Stimulated activated naive B cell treated with anti-CD40 and anti-IgM and Interleukin-4, amounts not matched to agents 10 μg/mL and 1 μg/mL and 100 μg/mL, for 72 hours (primary cell): ENCODE measurements at regions not wholly inside any gene's neighbourhood (a gene's known extent, or its start where the extent isn't known, plus 50 kb on each side); places are given as distances from the start of the nearest gene placed in this dataset.

Experiments
- ATAC-seq, 2 donors: fragments of 150-1000 bp; cut with Tn5 transposase; replicated peaks; 2 replicates each; pipeline ENCODE4 v1.10.0; 2021; ENCODE audit warnings: moderate library complexity in 1 of 2
- DNase-seq: peaks from one replicate; pipeline ENCODE4 v3.0.0; 2021
- H3K27ac Mint-ChIP-seq: one replicate; pipeline ENCODE4 v1.8.0; 2022; ENCODE audit warnings: mild to moderate bottlenecking, mixed read lengths
- H3K27me3 Mint-ChIP-seq, 2 donors: one replicate each; pipeline ENCODE4 v1.8.0; 2022; ENCODE audit warnings: mixed read lengths in 2 of 2
- H3K36me3 Mint-ChIP-seq, 2 donors: one replicate each; pipeline ENCODE4 v1.8.0; 2022; ENCODE audit warnings: mixed read lengths in 2 of 2, mild to moderate bottlenecking in 1 of 2
- H3K4me1 Mint-ChIP-seq, 2 donors: one replicate each; pipeline ENCODE4 v1.8.0; 2022; ENCODE audit warnings: mixed read lengths in 2 of 2, mild to moderate bottlenecking in 1 of 2
- H3K4me3 Mint-ChIP-seq, 2 donors: one replicate each; pipeline ENCODE4 v1.8.0; 2022; ENCODE audit warnings: mild to moderate bottlenecking in 2 of 2, mixed read lengths in 2 of 2, moderate library complexity in 1 of 2
- H3K9me3 Mint-ChIP-seq, 2 donors: one replicate each; pipeline ENCODE4 v1.8.0; 2022; ENCODE audit warnings: mixed read lengths in 2 of 2, mild to moderate bottlenecking in 1 of 2

GRCh38 chr20:6954219-6954618, 186.7 kb downstream of the BMP2 start:
- H3K27me3 Mint-ChIP-seq = no peaks in the 10 kb centered on the region
- H3K36me3 Mint-ChIP-seq = no peaks in the 10 kb centered on the region
- peaks cover 0 to 3% of the 10 kb centered on the region in 2 donors for H3K9me3 Mint-ChIP-seq
- H3K4me1 Mint-ChIP-seq = no peaks in the 10 kb centered on the region
- no peak overlapping the region for H3K4me3 Mint-ChIP-seq
- ATAC-seq (no peak), DNase-seq (no peak)
- no peak overlapping the region for H3K27ac Mint-ChIP-seq

- Mint-ChIP-seq H3K27me3 (no peaks in the 10 kb centered on the region), H3K27ac (no peak overlapping the region), H3K36me3 (no peaks in the 10 kb centered on the region), H3K9me3 (peaks cover 0 to 4% of the 10 kb centered on the region in 2 donors), H3K4me3 (no peak overlapping the region), H3K4me1 (no peaks in the 10 kb centered on the region)
- DNase-seq (no peak), ATAC-seq (no peak)
Measured at GRCh38 chr20:6956056-6956455, 188.6 kb downstream of the BMP2 start.

- Mint-ChIP-seq H3K36me3 (no peaks in the 10 kb centered on the region), H3K4me1 (no peaks in the 10 kb centered on the region), H3K4me3 (no peak overlapping the region), H3K27me3 (no peaks in the 10 kb centered on the region), H3K9me3 (peaks cover 0 to 4% of the 10 kb centered on the region in 2 donors), H3K27ac (no peak overlapping the region)
- DNase-seq (no peak), ATAC-seq (no peak)
Measured at GRCh38 chr20:6956574-6956973, 189.1 kb downstream of the BMP2 start.

- H3K9me3 Mint-ChIP-seq = peaks cover 3 to 4% of the 10 kb centered on the region in 2 donors
- H3K27me3 Mint-ChIP-seq = no peaks in the 10 kb centered on the region
- ATAC-seq (no peak), DNase-seq (no peak)
- H3K27ac Mint-ChIP-seq = no peak overlapping the region
- H3K4me3 Mint-ChIP-seq = no peak overlapping the region
- no peaks in the 10 kb centered on the region for H3K36me3 Mint-ChIP-seq
- H3K4me1 Mint-ChIP-seq = no peaks in the 10 kb centered on the region
Measured at GRCh38 chr20:6959900-6960312, 192.4 kb downstream of the BMP2 start.

- Mint-ChIP-seq H3K27me3 (no peaks in the 10 kb centered on the region), H3K4me3 (no peak overlapping the region), H3K4me1 (no peaks in the 10 kb centered on the region), H3K27ac (no peak overlapping the region), H3K36me3 (peaks cover 0 to 1% of the 10 kb centered on the region in 2 donors), H3K9me3 (peaks cover 6 to 11% of the 10 kb centered on the region in 2 donors)
- DNase-seq (no peak), ATAC-seq (no peak)
Measured at GRCh38 chr20:6966721-6967120, 199.2 kb downstream of the BMP2 start.

- Mint-ChIP-seq H3K4me3 (no peak overlapping the region), H3K36me3 (peaks cover 0 to 1% of the 10 kb centered on the region in 2 donors), H3K9me3 (peaks cover 0 to 7% of the 10 kb centered on the region in 2 donors), H3K4me1 (no peaks in the 10 kb centered on the region), H3K27me3 (no peaks in the 10 kb centered on the region), H3K27ac (no peak overlapping the region)
- no peak for ATAC-seq
- no peak for DNase-seq
Measured at GRCh38 chr20:6974838-6975237, 207.4 kb downstream of the BMP2 start.

- Mint-ChIP-seq H3K4me3 (no peak overlapping the region), H3K36me3 (peaks cover 0 to 1% of the 10 kb centered on the region in 2 donors), H3K27me3 (no peaks in the 10 kb centered on the region), H3K27ac (no peak overlapping the region), H3K9me3 (peaks cover 0 to 7% of the 10 kb centered on the region in 2 donors), H3K4me1 (no peaks in the 10 kb centered on the region)
- no peak for ATAC-seq
- DNase-seq = no peak
Measured at GRCh38 chr20:6975311-6975710, 207.8 kb downstream of the BMP2 start.

- peak; percentile 18 to 23 for ATAC-seq
- Mint-ChIP-seq H3K9me3 (peaks cover 0 to 6% of the 10 kb centered on the region in 2 donors), H3K4me3 (no peak overlapping the region), H3K27ac (no peak overlapping the region), H3K27me3 (no peaks in the 10 kb centered on the region), H3K36me3 (no peaks in the 10 kb centered on the region), H3K4me1 (no peaks in the 10 kb centered on the region)
- no peak for DNase-seq
Measured at GRCh38 chr20:6976106-6976900, 208.8 kb downstream of the BMP2 start.

GRCh38 chr20:6979621-6980020, 212.1 kb downstream of the BMP2 start:
- ATAC-seq = no peak
- Mint-ChIP-seq H3K4me1 (no peaks in the 10 kb centered on the region), H3K4me3 (no peak overlapping the region), H3K9me3 (peaks cover 0 to 6% of the 10 kb centered on the region in 2 donors), H3K36me3 (no peaks in the 10 kb centered on the region), H3K27ac (no peak overlapping the region), H3K27me3 (no peaks in the 10 kb centered on the region)
- DNase-seq = no peak

GRCh38 chr20:6993011-6993410, 225.5 kb downstream of the BMP2 start:
- Mint-ChIP-seq H3K27ac (no peak overlapping the region), H3K4me3 (no peak overlapping the region), H3K27me3 (no peaks in the 10 kb centered on the region), H3K36me3 (no peaks in the 10 kb centered on the region), H3K9me3 (peaks cover 3 to 16% of the 10 kb centered on the region in 2 donors), H3K4me1 (no peaks in the 10 kb centered on the region)
- no peak for ATAC-seq
- DNase-seq = no peak

GRCh38 chr20:6993511-6993910, 226.0 kb downstream of the BMP2 start:
- H3K27me3 Mint-ChIP-seq = no peaks in the 10 kb centered on the region
- no peaks in the 10 kb centered on the region for H3K4me1 Mint-ChIP-seq
- no peaks in the 10 kb centered on the region for H3K36me3 Mint-ChIP-seq
- DNase-seq = no peak
- no peak overlapping the region for H3K4me3 Mint-ChIP-seq
- H3K27ac Mint-ChIP-seq = no peak overlapping the region
- ATAC-seq = no peak
- H3K9me3 Mint-ChIP-seq = peaks cover 3 to 16% of the 10 kb centered on the region in 2 donors

GRCh38 chr20:6994452-6994851, 227.0 kb downstream of the BMP2 start:
- no peak for ATAC-seq
- H3K27ac Mint-ChIP-seq = no peak overlapping the region
- H3K36me3 Mint-ChIP-seq = no peaks in the 10 kb centered on the region
- no peak overlapping the region for H3K4me3 Mint-ChIP-seq
- H3K9me3 Mint-ChIP-seq = peaks cover 3 to 16% of the 10 kb centered on the region in 2 donors
- H3K4me1 Mint-ChIP-seq = no peaks in the 10 kb centered on the region
- H3K27me3 Mint-ChIP-seq = no peaks in the 10 kb centered on the region
- DNase-seq = no peak

GRCh38 chr20:6998909-6999308, 231.4 kb downstream of the BMP2 start:
- Mint-ChIP-seq H3K27me3 (no peaks in the 10 kb centered on the region), H3K9me3 (peaks cover 0 to 8% of the 10 kb centered on the region in 2 donors), H3K36me3 (no peaks in the 10 kb centered on the region), H3K4me1 (no peaks in the 10 kb centered on the region), H3K4me3 (no peak overlapping the region), H3K27ac (no peak overlapping the region)
- ATAC-seq (no peak), DNase-seq (no peak)

GRCh38 chr20:6999381-6999780, 231.9 kb downstream of the BMP2 start:
- ATAC-seq = no peak
- no peak overlapping the region for H3K27ac Mint-ChIP-seq
- peaks cover 0 to 3% of the 10 kb centered on the region in 2 donors for H3K9me3 Mint-ChIP-seq

GRCh38 chr20:7003598-7003997, 236.1 kb downstream of the BMP2 start:
- Mint-ChIP-seq H3K36me3 (no peaks in the 10 kb centered on the region), H3K4me3 (no peak overlapping the region), H3K4me1 (no peaks in the 10 kb centered on the region), H3K27ac (no peak overlapping the region), H3K9me3 (peaks cover 7 to 8% of the 10 kb centered on the region in 2 donors), H3K27me3 (no peaks in the 10 kb centered on the region)
- DNase-seq (no peak), ATAC-seq (no peak)

More at GRCh38 chr20:6999381-6999780, 231.9 kb downstream of the BMP2 start:
- Mint-ChIP-seq H3K4me1 (no peaks in the 10 kb centered on the region), H3K4me3 (no peak overlapping the region), H3K36me3 (no peaks in the 10 kb centered on the region), H3K27me3 (no peaks in the 10 kb centered on the region)
- no peak for DNase-seq
